Activated CD4-positive, alpha-beta T cell treated with anti-CD3 and anti-CD28 coated beads, Interleukin-2, amount 50 U/mL, for 16 hours (primary cell): ENCODE measurements at regions not wholly inside any gene's neighbourhood (a gene's known extent, or its start where the extent isn't known, plus 50 kb on each side); places are given as distances from the start of the nearest gene placed in this dataset.

Experiments used
- DNase-seq: peaks from one replicate; pipeline ENCODE4 v3.0.0-alpha.2; 2020

DNA sequence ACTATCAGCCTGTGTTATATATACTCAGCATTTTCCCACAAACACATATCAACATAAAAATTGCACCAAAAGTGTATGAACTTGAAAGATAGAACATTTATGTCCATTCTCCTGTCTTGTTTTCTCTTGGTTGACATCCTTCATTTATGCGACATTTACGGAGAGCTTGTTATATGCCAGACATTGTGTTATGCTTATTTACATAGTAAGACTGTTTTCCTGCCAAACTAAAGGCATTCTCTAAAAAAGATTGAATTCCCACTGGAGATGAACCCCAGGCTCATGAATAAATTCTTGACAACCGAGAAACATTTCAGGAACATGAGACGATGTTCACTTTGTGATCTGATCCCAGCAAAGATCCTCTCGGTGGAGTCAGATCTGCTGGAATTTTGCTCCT is 131.0 kb downstream of the RAP2A start:
- no peak for DNase-seq

DNA sequence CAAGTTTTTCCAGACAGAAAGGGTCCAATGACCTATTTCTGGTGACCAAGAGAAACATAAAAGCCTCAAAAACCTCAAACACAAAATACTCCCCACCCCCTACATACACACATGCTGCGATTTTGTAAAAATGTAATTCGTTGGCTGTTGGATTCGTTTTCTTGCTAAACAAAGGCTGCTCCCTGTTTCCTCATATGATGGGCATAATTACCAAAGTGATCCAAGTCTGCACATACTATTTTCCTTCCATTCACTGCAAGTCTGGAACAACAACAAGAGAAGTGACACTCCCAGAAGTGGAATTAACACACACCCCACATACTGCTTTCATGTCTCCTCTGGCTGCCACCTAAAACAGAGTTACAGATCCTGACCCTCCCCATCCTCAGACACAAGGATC is 131.9 kb downstream of the RAP2A start:
- DNase-seq = no peak

DNA sequence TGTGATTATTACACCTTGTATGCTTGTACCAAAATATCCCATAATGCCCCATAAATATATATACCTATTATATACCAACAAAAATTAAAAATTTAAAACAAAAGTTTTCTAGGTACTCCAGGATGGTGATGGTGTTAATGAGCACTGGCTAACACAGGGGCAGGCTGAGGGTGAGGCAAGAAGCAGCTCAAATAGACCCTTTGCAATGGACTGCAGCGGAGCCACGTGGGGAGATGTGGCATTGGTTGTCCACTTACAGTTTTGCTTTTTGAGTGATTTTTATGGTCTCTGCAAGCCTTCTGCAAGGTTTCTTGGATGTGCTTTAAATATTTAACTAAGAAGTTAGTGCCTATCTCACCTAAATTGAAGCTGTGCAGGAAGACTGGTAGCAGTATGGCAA is 132.9 kb downstream of the RAP2A start:
- DNase-seq = no peak

DNA sequence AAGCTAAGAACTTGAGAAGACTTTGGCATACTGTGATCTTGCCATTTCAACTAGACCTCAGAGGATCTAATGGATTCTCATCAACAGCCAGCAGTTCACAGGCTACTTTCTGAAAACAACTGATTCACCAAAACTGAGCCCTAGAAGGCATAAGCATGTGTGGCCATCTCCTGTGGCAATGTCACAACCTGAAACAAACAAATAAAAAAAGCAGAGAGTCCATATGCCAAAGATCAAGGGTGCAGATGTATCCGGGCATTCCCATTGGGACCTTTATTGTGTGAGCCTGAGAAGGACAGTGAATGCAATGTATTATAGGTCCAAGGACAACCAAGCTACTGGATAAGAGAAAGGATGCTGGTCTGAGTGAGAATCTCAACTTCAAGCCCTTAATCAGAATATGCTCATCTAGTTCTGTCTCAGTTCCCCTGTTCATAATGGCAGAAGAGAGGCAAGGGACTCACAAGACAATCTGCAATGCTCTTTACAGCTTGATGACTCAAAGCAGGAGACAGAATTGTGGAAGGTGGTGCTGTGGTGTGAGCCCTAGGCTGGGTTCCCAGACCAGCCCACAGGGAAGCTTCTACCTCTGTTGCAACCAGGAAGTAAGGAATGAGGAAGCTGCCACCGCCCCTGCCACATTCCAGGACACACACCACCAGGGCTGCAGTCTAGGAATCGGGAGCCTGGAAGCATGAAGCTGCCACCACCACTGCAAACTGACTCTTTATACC is 133.7 kb downstream of the RAP2A start:
- no peak for DNase-seq

DNA sequence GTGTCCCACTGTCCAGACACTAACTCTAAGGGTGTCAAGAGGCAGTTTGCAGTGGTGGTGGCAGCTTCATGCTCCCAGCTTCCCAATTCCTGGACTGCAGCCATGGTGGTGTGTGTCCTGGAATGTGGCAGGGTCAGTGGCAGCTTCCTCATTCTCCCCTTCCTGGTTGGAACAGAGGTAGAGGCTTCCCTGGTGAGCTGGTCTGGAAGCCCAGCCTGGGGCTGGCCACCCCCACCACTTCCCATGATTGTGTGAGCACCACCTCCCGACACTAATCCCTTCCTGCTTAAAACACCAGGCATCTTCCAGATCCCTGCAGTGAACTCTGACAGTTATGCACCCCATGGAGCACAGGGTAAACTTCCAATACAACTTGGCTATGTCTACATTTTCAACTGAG is 134.9 kb downstream of the RAP2A start:
- DNase-seq = no peak

DNA sequence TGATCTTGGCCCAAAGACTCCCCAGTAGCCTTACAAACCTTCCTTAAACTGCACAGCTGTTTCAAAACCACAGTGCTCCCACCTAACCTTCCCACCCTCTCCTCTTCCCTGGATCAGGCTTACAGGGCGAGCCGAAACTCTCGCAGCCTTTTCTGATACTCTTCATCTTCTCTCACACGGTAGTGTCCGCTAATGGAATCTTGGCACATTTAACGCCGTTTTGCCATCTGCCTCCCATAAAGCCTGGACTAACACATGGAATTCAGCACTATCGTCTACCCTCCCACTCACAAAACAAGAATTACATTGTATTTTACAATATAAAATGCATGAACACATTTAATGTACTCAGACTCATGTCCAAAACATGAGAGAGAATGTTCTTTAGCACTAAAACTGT is 135.9 kb downstream of the RAP2A start:
- no peak for DNase-seq

DNA sequence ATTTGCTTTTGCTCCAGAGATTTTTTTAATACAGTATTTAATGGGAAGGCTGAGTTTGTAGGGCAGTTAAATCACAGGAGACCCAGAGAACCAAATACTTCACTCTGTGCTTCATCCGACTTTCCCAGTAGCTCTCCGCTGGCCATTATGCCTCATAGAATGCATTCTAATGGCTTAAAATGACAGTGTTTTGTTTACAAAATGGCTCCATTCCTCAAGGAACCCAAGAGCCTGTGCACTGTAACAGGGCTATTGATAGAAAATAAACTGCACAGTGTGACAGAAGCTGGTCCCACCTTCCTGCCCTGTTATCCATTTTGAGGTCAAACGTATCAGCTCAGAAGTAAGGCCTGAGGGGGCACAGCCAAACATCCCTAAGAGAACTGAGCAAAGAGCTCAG is 136.5 kb downstream of the RAP2A start:
- DNase-seq = no peak

DNA sequence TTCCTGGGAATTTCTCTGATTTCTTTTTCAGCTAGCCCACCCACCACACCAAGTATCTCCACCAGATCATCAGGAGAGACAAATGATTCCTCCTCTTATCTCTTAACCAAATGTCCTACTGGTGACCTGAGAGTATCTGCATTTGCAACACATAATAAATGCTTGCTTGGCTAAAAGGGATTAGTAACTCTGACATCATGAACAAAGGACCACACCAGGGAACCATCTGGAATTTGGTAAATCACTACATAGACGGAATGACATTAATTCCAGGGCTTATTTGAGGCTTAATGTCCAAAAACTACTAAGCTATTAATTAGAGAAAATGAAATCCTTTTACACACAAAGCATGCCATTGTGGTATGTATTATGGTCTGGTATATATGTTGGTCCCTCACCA is 139.0 kb downstream of the RAP2A start:
- no peak for DNase-seq

DNA sequence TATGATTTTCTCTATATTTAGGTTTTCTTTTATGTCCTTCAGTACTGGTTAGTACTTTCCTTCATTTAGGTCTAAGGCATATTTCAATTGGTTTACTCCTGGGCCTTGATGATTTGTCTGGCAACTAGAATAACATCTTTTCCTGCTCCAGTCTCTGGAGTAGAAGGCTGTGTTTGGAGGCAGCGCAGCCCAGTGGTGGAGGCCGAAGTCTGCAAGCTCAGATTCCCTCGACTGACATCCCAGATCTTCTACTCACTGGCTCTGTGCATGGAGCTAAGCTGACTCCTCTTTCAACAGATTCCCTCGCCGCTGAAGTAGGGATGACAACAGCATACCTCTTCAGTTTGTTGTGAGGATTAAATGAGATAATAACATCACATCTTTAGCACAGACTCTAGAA is 141.0 kb downstream of the RAP2A start:
- DNase-seq = no peak

DNA sequence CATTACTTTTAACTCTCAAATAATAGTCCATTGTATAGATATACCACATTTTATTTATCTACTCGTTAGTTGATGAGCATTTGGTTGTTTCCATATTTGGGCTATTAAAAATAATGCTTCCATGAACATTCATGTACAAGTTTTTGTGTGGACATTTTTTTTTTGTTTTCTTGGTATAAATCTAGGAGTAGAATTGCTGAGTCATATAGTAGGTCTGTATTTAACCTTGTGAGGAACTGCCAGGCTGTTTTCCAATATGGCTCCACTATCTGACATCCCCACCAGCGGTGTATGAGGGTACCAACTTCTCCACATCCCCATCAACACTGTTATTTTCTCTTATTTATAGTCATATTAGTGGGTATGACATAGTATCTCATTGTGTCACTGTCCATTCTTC is 143.1 kb downstream of the RAP2A start:
- no peak for DNase-seq

DNA sequence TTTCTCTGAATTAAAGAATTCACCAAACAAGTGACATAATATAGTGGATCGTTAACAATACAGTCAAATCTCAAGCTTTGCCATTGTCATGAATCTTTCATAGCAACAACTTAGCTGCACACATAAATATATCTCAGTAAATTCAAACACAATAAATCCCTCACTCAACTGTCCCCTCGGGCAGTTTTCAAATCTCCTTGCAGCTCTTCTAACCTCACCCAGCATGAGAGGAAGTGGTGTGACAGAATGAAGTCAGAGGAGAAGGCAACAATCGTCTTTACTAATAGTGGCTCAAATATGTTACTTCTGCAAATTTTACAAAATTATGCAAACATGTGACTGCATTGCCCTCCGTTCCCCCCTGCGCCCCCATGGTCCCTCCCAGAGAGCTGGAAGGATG is 148.2 kb downstream of the RAP2A start:
- no peak for DNase-seq

DNA sequence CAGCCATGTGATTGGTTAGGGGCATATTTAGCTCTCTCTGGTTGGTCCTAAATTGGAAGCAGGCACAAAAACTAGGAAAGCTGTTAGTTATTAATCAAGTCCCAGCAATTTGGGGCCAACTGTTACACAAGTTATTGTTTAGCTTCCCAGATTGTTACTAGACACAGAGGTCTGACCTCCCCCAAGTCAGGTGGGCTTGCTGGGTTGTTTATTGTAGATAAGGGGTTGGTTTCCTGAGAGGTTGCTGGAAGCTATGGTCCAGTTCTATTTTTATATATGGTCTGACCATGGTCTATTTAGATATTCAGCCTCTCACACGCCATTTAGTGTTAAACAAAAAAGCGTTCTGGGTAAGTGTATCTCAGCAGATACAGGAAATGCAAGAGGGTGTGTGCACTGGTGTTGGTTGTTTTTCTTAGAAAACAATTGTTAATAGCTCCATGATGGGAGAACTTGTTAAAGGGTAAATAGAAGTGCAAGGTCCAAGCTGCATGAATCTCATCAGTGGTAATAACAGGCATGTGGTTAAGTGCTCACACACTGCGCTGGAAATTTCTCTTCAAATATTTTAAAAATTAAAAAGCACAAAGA is 150.0 kb downstream of the RAP2A start:
- no peak for DNase-seq

DNA sequence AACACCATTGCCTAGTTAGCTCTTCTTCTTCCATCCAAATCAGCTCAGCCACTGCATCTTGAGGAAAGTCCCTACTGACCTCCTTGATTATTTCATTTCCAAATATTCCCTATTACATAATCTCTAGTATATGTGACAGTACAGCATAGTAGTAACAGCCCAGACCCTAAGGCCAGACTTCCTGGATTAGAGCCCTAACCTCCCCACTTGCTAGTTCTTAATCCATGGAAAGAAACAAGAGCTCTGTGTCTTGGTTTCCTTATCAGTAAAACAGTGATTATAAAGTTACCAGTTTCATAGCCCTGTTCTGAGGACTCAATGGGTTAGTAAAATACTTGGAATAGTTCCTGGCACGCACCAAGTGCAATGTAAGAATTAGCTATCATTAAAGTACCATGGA is 153.0 kb downstream of the RAP2A start:
- no peak for DNase-seq

DNA sequence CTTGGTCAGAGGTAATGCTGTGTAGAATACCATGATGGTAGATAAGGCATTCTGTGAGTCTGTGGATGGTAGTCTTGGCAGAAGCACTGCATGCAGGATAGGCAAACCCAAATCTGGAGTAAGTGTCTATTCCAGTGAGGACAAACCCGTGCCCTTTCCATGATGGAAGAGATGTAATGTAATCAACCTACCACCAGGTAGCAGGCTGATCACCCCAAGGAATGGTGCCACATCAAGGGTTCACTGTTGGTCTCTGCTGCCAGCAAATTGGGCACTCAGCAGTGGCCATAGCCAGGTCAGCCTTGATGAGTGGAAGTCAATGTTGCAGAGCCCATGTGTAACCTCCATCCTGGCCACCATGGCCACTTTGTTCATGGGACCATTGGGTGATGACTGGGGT is 155.0 kb downstream of the RAP2A start:
- DNase-seq = no peak

DNA sequence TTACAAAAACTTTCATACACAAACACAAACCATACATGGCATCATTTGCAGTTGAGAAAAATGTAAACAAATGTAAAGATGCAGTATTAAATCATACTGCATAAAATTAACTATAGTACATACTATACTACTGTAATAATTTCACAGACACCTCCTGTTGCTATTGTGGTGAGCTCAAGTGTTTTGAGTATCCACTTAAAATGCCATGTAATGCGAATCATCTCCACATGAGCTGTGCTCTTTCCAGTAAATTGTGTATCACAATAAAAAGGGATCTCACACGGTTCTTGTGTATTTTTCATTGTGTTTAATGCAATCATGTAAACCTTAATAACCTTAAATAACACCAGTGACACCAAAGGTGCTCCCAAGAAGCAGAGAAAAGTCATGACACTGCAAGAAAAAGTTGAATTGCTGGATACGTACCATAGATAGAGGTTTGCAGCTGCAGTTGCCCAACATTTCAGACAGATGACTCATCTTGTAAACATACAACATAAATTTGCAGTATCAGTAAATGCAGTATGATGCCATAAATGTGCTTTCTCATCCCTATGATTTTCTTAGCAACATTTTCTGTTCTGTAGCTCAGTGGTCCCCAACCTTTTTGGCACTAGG is 166.6 kb downstream of the RAP2A start:
- DNase-seq = no peak

DNA sequence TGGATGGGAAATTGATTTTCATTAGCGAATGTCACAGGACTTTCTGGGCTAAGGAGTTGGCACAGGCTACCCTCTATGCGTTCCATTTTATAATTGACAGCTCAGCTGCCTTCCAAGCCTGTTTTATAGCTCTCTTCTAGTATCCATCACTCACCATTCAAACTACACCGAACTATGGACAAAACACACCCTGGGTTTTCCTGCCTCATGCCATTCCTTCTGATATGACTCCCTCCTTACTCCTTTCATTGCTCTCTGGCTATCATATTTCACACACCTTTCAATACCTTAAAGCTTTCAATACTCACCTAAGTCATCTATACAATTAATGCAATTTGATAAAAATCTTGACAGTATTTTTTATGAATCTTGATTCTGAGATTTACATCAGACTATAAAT is 181.3 kb downstream of the RAP2A start:
- DNase-seq = no peak

DNA sequence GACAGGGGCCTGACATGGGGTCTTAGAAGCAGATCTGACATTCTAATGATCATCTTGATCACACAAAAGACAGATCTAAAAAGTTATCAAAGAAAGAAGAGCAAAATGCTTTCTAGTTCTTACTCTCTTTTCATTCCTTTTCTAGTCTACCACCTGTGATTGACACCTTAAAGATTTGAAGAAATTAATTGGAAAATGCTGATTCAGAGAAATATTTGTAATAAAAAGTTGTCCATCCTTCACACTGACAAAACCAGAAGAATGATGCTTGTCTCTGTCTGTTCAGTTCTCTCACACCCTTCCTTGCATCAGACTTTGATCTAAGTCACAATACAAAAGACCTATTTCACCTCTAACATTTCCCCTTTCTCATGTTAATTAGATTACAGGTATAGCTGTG is 182.4 kb downstream of the RAP2A start:
- DNase-seq = no peak

DNA sequence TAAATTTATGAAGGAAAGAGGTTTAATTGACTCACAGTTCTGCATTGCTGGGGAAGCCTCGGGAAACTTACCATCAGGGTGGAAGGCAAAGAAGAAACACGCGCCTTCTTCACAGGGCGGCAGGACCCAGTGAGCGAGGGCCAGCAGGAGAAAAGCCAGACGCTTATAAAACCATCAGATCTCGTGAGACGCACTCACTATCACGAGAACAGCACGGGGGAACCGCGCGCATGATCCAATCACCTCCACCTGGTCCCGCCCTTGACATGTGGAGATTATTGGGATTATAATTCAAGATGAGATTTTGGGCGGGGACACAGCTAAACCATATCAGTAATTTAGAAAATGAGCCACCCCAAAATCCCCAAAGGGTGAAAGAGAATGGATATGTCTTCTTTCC is 187.1 kb downstream of the RAP2A start:
- no peak for DNase-seq

DNA sequence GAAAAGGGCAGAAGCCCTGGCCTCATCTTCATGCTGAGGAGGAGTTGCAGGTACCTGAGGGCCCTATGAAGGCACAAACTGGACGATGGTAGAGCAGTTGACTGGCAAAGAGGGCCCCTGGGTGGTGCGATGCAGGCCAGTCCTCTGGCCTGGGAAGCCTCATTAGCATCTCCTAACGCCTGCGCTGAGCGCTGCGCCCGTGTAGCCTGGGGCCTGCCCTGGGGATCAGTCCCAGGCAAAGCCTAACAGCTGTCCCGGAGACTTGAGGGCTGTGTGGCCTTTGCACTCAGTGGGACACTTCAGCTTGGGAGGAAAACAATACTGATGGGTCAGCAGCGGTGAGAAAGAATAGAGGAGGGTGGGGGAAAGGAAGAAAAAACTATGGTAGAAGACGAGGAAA is 187.7 kb downstream of the RAP2A start:
- DNase-seq = no peak

DNA sequence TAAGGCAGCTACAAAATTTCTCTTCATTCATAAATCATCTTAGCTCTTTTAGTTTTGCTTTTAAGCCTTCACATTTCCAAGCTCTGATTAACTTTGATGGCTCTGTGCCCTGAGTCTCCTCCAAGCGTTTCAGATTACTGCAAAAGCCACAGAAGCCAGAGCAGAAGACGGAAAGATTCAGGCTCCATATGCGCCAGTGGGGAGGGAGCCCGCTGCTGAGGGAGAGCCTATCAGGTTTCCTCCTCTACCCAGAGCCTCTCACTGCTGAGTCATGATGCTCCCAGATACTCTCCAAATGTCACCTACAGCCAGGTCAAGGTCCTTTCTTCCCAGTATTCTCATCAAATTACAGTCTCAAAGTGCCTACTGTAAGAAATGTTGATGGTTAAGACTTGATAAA is 193.6 kb downstream of the RAP2A start:
- DNase-seq = no peak

DNA sequence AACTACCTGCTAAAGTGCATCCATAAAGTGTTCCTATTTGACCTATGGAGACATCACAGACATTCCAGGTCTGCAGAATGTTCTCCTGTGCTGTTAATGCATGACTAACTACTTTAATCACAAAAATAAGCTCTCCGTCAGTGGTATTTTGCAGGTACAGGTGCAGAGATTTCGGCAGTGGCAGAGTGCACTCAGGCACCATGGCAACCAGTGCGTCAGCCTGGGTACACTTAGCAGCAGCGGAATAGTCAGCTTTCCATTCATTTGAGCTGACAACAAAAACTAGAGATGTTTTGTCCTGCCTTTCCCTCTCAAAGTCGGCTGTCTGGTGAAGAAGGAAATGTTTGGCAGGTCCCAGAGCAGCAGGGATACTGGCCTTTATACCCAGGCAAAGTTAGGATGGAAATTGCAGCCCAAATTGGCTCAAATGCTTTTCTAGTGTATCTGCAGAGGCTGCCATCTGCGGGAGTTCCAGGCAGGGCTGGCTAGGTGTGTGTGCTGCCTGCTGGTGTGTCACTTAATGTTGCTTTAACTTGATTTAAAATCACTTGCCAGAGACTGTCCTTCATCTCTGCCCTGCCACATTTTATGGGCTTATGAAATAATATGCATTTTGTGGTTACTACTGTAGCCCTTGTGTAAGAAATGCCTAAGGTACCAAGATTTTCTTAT is 195.8 kb downstream of the RAP2A start:
- DNase-seq = no peak

DNA sequence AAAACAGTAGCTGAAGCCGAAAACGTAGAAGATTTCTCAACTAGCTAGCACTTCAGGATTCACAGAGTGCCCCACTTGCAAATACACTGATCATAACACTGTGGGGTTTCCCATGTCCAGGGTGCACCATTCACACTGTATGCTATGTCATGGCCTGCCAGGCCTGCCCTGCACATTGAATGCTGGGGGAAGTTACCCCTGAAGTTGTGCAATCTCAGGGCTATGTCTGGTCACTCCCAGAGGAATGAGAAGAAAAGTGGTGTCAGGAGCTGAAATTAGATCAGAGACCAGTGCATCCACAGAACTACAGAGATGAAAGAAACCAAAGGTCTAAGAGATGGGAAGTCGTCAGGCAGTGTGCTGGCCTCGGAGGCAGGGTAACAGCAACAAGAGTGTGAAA is 196.8 kb downstream of the RAP2A start:
- no peak for DNase-seq

DNA sequence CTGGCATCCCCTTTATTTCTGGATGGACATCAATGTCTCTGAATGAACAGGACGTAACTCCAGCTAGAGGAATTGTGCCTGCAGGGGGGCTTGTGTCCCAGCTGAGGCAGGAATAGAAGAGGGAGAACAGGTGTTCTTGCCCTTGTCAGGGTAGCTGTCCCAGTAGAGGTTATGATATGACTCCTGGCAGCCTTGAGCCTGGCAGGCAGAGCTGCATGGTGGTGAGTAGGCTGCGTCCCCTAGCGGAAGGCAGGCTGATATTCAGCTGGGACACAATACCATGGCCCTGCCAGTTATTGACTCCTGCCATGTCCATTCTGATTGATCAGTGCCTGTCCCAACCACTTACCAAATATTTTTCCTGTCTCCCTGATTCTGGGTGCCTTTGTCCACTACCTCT is 197.2 kb downstream of the RAP2A start:
- DNase-seq = peak; percentile 1

DNA sequence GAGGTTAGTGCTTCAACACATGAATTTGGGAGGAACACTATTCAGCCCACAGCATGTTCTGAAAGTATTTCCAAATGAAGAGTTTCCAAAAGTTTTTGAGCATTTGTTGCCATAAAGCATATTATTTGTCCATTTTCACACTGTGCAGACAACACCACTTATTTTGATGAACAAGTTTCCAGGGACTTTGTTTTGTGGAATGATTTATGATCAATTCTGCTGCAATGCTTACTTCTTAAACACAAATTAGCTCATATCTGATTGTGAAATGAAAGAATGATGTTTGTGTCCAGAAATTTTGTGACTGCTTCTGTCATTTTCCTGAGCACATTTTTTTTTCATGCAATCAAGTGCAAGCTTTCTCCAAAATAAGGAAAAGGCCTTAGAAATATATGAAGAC is 205.3 kb downstream of the RAP2A start:
- DNase-seq = no peak
